ENCODE measurements at regions not wholly inside any gene's neighbourhood (a gene's known extent, or its start where the extent isn't known, plus 50 kb on each side); places are given as distances from the start of the nearest gene placed in this dataset.

DNA sequence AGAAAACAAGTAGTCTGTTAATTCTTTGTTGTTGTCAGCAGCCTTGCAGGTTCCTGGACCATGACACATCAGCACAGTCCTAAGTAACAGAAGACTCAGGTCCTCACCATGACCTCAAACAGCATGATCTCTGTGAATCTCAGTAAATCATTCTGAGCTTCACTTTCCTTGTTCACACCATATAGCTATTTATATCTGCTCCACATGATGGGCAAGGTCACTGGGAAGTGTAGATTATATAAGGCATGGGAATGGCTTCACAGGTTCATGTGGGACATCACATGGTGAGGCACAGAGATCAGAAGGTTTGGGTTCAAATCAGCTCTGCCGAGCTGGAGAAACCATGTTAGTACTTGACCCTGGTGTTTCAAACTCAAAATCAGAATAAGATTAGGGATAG lies 245.4 kb upstream of the SPTLC3 start:
- DNase-seq, result no peak

DNA sequence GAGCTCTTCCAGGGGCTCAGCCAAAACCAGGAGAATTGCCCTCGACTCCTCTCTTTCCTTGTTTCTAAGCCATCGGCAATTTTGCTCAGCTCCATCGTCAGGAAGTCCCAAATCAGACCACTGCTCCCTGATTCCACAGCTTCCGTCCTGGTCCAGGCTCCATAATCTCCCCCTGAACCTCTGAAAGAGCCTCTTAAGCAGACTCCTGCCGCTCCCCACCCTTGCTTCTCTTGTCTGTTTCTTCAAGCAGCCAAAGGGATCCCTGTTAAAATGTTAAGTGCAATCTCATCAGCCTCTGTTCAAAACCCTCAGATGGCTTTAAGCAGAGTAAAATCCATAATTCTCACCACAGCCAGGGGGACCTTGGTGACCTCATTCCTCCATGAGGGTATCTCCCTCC lies 244.7 kb upstream of the SPTLC3 start:
- no peak for DNase-seq

DNA sequence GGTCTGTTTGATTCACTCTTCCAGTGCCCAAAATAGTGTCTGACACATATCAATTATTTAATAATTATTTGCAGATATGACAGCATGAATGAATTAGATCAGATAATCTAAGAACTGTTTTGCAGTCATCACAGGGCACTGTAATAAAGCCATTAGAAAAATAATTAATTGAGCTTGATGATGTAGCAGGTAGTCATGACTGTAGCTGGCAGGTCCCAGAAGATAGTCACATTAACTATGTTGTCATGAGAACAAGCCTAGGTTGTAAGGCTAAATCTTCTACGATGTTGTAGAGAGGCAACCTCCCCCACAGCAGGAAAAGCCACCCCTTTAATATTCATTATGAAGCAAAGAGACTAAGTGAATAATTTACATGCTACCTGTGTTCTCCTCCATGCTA lies 243.9 kb upstream of the SPTLC3 start:
- DNase-seq, result no peak

DNA sequence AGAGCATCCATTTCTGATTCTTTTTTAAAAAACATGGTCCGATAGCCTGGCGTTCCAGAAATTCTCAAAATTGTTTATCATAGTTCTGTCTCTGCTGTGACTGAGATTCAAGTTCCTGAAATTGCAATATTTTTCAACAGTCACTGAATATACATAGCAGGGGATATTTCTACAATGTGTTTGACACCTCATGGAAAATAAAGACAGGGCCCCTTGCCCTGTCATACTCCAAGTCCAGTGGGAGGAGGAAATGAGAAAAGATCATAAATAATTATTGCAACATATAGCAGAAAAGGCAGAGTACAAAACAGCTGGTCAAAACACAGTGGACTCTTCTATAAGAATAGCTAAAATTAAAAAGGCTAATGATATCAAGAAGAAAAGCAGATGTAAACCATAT lies 234.8 kb upstream of the SPTLC3 start:
- no peak for DNase-seq

DNA sequence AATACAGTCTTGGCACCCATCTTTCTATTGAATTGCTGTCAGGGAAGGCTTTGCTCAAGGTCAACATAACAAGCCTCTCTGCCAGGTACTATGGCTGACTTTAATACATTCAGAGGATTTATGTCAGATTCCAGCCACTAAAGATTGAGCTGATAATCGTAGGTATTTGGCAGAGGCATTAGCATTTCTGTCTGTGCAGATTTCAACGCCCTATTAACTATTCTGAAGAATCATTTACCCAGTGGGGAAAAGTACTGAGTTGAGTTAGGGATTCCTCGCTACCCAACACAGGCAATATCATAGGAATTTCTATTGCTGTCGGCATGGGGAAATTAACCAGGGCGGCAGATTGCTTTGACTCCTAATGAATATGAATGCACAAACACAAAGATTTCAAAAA lies 233.7 kb upstream of the SPTLC3 start:
- DNase-seq, result no peak

DNA sequence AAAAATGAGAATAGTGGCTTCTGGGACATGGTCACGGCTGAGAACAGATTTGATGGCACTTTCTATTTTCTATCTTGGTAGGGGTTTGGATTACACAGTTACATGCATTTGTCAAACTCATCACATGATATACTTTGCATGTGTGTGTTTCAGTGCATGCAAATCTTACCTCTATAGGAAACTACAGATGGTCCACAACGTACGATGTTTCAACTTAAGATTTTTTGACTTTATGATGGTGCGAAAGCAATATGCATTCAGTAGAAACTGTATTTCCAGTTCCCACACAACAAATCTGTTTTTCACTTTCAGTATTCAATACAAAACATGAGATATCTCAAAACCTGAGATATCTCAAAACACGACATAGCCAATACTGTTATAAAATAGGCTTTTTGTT lies 231.8 kb upstream of the SPTLC3 start:
- DNase-seq, result no peak

- DNase-seq, result no peak
These were observed 222.5 kb upstream of the SPTLC3 start for GRCh38 chr20:12786276-12786675.

GRCh38 chr20:12788632-12789299 lies 220.0 kb upstream of the SPTLC3 start:
- DNase-seq, result no peak

DNA sequence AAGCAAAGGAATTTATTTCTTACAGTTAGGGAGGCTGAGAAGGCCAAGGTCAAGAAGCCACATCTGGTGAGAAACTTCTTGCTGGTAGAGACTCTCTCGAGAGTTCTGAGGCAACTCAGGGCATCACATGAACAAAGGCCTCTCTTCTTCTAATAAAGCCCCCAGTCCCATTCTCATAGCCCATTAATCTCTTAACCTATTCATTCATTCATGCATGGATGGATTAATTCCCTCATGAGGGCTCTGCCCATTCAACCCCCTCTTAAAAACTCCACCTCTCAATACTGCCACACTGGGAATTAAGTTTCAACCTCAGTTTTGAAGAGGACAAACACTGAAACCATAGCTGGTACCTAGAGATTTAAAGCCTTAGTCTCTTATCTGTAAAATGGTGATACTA lies 217.9 kb upstream of the SPTLC3 start:
- DNase-seq, result no peak

DNA sequence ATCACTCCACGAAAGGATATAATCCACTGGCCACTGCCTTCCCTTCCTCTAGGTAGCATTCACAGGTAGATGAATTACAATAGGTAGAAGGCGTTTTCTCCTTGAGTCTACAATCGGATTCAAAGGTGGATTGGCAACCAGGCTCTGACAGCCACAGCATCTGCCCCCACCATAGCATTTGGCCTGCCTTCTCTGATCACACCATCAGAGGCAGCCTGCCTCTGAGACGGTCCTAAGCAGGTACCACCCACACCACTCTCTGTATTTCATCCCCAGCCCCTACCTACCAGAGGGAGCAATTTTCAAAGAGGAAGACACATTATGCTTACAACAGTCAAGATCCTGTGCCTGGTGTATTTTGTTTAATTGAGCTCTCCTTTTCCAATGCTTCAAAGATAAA lies 210.5 kb upstream of the SPTLC3 start:
- DNase-seq, result no peak

DNA sequence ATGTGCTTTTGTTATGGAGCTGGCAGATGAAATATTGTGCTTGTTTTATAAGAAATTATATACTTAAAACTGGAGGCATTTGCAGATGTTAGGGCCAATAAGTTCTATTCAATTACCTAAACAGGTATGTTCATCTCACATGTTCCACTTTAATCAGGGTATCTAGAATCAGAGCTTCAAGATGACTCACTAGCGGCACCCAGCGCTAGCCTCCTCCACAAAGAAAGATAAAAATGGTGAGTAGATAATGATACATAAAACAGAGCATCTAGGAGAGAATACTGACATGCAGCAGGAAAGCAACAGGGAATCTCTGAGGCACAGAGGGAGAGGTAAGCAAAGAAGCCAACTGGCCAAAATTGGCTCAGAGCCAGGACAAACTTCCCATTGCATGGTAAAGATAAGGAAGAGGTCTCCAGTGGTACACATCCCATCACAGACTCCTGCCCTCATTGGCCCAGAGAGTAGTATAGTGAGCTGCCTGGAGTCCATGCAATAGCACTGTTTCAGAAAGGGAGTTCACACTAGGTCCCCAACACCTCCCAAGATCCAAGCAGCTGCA lies 200.7 kb upstream of the SPTLC3 start:
- no peak for DNase-seq

DNA sequence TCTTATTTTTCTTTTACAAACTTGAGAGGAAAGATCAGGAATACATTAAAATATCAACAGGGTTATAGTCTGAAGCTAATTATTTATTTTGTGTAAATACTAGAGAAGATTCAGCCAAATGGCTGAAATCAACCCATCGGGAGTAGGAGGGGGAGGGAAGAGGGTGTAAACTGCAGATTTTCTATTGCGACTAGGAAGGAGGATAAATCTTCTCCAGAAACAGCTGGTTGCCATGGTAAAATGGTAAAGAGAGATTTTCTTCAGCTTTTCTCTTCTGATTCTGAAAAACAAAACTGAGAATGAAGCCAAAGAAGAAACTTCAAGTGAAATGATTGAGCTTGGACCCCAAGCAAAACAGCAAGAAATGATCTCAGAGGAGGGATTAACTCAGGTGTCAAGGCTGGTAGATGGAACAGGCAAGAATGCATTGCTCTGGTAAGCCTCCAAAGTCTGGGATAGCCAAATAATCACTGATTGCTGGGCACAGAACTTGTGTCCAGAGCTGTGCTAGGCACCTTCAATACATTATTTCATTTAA lies 193.5 kb upstream of the SPTLC3 start:
- no peak for DNase-seq

DNA sequence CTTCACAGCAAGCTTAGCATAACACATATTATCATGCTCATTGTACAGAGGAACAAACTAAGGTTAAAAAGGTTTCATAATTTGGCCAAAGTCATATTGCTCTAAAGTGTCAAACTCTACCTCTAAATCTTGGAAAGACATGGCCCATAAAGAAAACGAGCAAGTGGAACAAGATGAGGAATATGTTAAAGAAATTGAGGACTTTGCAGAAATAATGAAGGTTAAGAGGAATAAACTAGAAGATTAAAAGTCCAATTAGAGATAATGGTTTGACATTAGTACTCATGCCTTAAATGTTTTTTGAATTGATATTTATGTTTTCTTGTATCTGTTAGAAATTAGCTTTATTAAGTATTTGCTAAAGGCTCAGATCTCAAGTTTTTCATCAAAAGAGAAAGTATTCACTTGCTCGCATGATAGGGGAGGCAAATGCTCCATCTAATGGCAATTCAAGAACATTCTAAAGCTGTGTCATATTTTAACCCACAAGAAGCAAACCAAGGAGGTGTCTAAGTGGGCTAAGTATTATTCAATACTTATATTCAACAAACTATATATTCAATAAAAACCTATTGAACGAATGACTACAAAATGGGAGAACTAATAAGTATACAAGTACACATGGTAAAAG lies 192.9 kb upstream of the SPTLC3 start:
- no peak for DNase-seq

DNA sequence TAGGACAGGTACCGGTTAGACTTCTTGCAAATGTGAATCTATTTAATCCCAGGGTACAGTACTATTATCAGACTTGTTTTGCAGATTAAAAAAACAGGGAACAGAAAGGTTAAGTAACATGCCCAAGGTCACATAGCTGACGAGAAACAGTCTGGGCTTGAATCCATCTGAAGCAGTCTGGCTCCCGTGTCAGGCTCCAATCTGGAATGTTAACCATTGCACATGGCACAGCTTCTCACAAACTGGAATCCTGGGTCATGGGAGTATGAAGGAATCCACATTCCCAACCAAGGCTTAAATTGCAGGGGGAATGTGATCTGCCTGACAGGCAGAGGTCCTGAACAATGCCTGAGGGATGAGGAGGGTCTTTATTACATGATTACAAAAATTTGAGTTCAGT lies 187.5 kb upstream of the SPTLC3 start:
- DNase-seq, result no peak

DNA sequence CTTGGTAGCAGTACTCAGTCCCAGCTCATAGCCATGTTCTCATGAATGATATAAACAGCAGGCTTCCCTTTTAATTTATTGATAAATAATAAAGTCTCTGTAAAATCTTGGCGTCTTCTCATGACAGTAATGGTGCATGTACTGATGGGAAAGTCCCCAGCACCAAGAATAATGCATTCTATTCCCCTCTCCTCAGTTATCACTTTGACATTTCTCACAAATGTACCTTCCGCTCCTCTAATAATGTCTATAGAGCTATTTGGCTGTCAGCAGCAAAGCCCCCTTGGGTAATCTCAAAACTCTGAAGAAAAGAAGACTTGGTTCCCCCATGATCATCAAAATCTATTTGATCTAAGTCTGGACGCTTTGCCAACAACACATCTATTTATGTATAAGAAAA lies 185.0 kb upstream of the SPTLC3 start:
- no peak for DNase-seq

GRCh38 chr20:12824328-12825225 lies 184.2 kb upstream of the SPTLC3 start:
- DNase-seq, result no peak

DNA sequence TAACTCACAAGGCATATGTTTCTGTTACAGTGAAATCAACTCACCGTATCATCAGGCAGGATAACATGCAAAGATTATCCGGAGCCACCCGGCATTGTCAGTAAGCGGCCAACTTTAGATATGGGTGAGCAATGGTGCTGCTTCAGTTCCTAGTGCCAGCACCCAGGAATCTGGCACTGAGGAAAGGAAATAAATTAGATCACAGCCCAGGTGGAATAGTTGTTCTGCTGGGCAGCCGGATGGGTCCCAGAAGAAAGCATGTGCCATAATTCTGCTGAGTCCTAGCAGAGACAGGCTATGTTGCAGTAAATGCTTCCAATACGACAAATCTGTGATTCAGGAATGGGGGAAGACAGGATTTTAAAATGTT lies 183.6 kb upstream of the SPTLC3 start:
- no peak for DNase-seq

DNA sequence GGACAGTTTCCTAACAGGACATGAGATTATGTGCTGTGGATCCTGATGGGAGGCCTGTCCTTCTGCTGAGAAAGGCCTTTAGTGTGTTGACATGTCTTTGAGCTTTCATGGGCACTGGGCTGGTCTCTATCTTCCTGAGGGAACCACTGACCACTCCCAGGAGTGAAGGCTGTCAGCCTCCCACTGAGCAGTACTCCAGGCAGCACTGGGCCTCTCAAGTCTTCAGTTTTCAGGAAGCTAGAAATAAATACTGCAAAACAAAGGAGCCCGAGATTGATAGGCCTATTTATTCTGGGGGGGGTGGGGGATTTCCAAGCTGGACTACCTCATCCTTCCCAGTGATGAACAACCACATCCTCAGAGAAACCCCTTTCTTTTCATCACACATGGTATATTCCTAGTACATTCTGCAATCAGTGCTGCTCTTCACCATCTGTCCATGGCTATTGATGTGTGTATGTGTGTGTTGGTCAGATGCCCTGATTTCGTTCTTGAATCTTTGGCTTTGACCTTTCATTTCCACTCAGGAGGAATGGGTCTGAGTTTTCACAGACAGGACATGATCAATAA lies 180.9 kb upstream of the SPTLC3 start:
- no peak for DNase-seq

DNA sequence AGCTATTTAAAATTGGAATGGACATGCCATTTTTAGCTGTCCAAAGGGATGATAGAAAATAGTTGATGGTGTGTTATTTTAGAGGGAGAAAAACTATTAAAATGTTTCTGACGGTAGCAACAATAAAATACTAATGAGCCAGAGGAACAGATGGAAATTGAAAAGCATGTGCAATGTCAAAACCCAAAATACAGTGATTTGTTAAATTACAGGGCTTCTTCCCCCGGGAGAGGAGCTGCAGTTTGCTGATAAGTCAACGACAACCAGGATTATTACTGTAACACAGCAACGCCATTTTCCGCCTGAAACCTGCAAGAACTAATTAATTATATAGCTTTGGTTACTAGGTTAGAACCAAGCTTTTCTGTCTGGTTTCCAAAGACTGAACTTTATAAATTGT lies 179.6 kb upstream of the SPTLC3 start:
- DNase-seq, result no peak

DNA sequence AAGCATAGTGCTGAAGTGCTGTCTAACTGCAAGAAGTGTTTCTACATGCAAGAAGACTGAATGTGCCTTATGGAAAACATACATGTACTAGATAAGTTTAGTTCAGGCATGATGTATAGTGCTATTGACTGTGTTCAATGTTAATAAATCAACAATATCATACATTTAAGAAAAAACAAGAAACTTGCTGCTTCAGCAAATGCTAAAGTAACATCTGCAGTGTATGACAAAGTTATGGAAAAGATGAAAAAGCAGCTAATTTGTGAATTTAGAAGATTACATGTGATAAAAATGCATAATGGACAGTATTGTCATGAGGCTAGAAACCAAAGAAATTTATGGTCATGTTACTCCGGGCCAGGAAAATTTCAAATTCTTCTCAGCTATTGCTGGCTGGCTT lies 174.9 kb upstream of the SPTLC3 start:
- DNase-seq, result no peak

DNA sequence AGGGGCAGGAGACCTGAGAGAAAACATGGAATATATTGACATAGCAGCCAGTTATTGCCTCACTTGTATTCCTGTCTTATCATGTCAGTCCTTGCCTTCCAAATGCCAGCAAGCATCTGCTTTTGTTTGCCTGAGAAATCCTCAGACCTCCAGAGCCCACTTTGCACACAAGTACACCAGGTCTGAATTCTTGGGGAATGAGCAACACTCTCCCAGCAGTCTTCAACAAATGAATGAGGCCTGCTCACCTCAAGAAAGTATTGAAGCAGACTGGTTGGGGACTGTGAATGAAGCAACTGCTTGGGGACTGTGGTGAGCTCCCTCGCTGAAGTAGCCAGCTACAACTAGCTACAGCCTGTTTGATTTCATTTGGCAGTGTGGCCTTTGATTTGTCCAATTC lies 172.8 kb upstream of the SPTLC3 start:
- no peak for DNase-seq

DNA sequence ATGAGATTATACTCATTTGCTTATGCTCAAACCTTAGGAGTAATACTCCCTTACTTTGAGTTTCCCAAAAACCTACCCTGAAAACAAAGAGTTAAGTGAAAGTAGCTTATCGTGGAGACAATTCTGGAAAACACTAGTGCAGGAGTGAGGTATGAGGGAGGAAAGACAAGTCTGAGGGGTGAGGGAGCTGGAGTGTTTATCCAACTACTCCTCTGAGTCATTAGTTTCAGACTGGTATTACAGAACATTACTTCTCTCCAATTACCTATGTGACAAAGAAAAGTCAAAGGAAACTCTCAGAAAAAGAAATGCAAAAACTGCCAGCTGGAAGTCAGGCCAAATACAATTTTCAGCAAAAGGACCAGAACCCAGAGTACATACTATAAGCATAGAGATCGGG lies 171.1 kb upstream of the SPTLC3 start:
- DNase-seq, result no peak

DNA sequence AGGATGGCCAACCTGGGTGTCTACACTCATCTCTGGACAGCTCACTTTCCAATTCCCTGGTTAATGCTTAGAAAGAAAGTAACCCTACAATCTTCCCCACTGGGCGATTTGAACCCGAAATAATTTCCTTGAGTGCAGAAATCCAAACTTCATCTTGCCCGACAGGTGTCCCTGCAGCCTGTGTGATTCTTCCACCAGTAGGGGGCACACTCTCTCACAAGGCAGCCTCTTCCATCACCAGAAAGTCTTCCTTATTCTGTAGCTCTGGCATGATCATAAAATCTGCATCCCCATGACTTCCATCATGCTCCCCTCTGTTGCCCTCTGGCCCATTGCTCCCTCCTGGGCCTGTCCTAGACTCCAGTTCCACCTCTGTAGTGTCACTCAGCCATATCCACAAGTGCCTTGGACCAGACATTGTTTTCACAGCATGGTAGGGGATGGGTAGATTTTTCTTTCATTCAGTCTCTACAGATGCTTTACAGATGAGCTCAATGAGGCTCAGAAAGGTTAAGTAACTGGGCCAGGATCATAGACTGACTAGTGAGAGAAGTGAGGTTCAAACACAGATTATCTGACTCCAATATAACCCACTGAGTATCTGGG lies 170.4 kb upstream of the SPTLC3 start:
- no peak for DNase-seq

Measured in dermis blood vessel endothelial cell (primary cell).